ENCODE measurements at regions not wholly inside any gene's neighbourhood (a gene's known extent, or its start where the extent isn't known, plus 50 kb on each side); places are given as distances from the start of the nearest gene placed in this dataset.

DNA sequence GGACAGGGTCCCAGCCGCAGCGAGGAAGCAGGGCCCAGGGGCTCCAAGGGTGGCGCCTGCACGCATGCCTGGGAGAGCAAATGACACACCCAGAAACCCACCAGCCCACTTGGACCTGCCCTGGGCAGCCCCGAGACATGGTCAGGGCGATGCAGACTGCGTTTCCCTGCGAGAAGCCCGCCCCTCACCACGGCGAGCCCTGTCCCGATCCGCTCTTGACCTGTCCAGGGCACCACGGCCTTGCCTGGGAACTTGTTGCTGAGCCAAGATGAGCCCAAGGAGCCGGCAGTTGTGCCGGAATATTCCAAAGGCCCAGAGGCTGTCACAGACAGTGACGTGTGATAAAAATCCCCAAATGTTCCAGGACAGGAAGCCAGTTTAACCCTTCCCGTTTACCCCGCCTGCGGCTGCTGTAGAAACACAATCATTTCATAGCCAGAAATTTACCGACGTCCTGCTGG is 78.1 kb downstream of the SIK1 start:
- DNase-seq (ENCODE audit: low read depth) = no peak

DNA sequence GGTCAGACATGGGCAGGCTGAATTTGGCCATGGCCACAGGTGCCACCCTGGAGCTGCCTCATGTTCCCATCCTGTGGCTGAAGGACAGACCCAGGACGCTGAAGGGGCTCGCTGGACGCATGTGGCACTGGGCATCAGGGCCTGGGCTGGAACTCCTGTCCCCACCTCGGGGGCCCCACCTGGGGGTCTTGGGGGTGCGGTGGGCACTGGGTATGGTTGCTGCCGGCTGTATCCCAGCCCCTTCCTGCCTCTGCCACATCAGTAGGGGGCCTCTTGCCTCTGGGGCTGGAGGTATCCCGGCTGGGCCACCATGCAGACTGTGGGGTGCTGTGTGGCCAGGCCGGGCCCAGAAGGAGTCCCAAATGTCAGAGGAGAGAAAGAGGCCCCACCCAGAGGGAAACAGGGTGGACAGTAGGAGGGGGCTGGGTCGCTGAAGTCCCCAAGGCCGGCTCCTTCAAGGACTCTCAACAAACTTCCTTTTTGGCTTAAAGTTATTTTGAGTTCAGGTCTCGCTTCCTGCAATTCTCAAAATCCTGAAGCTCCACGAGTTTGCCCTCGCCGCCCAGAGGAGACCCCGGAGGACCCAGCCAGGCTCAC is 78.7 kb downstream of the SIK1 start:
- no peak for DNase-seq (ENCODE audit: low read depth)

- DNase-seq (ENCODE audit: low read depth) = no peak
Observed at GRCh38 chr21:43347461-43348169, 79.3 kb downstream of the SIK1 start.

- no peak for DNase-seq (ENCODE audit: low read depth)
Observed at GRCh38 chr21:43346551-43346950, 80.4 kb downstream of the SIK1 start.

- peak; percentile 78 for DNase-seq (ENCODE audit: low read depth)
Observed at GRCh38 chr21:43345746-43346409, 81.1 kb downstream of the SIK1 start.

GRCh38 chr21:43345046-43345745 is 81.7 kb downstream of the SIK1 start:
- no peak for DNase-seq (ENCODE audit: low read depth)

DNA sequence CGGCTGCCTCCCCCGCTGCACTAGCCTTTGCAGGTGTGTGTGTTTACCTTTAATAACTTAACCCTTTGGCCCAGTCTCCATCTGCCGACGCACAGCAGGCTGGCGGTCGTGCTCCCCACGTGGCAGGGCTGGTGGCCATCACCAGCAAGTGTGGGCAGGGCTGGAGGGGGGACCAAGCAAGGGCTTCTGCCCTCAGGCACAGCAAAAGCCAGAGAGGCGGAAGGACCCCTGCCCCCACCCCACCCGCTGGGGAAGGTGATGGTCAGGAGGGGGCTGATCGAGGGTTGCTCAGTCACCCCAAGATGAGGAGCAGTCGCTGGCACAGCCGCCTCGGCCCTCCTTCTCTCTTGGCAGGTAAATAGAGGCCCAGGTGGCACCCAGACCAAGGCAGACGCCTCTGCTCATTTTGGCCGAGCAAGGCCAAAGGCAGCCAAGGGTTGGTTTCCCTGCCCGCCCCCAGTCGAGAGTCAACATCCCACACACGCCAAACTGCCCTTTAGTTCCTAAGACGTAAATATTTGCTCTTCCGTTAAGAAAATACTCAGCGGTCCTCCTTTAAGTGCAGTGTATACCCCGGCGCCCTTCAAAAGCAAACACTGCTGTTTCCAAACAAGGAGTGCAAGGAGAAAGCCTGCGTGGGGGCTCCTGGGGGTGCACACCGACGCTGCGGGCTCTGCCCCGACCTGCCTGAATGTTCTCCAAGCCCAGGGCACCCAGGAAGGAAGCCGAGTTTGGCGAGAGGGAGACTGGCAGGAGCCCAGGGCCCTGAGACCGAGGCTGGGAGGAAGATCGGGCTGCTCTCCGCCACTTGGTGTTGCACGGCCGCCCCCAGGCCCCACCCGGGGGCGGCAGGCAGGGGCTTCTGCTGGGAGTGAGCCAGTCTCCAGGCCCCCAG is 82.7 kb downstream of the SIK1 start:
- no peak for DNase-seq (ENCODE audit: low read depth)

GRCh38 chr21:43343095-43343991 is 83.6 kb downstream of the SIK1 start:
- DNase-seq (ENCODE audit: low read depth) = no peak

DNA sequence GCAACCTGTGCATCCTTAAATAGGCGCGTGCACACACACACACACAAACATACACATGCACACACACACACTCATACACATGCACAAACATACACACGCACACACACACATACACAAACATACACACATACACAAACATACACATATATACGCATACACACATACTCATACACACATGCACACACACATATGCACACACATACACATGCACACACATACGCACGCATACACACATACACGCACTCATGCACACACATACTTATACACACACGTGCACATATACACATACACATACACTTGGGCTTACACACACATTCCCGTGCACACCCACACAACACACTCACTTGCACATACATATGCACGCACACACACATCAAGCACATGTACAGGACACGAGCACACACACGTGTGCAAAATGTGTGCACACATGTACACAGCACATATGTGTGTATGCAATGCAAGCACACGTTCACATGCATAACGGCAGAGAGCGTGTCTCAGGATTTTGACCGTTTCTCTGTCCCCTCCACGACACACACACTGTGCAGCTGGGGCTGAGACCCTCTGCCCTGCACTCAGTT is 84.5 kb downstream of the SIK1 start:
- DNase-seq (ENCODE audit: low read depth) = no peak

- no peak for DNase-seq (ENCODE audit: low read depth)
Observed at GRCh38 chr21:43341378-43342161, 85.4 kb downstream of the SIK1 start.

GRCh38 chr21:43340491-43341377 is 86.2 kb downstream of the SIK1 start:
- DNase-seq (ENCODE audit: low read depth) = peak; percentile 72

GRCh38 chr21:43339668-43340067 is 87.3 kb downstream of the SIK1 start:
- no peak for DNase-seq (ENCODE audit: low read depth)

- DNase-seq (ENCODE audit: low read depth) = no peak
Observed at GRCh38 chr21:43338951-43339350, 88.0 kb downstream of the SIK1 start.

DNA sequence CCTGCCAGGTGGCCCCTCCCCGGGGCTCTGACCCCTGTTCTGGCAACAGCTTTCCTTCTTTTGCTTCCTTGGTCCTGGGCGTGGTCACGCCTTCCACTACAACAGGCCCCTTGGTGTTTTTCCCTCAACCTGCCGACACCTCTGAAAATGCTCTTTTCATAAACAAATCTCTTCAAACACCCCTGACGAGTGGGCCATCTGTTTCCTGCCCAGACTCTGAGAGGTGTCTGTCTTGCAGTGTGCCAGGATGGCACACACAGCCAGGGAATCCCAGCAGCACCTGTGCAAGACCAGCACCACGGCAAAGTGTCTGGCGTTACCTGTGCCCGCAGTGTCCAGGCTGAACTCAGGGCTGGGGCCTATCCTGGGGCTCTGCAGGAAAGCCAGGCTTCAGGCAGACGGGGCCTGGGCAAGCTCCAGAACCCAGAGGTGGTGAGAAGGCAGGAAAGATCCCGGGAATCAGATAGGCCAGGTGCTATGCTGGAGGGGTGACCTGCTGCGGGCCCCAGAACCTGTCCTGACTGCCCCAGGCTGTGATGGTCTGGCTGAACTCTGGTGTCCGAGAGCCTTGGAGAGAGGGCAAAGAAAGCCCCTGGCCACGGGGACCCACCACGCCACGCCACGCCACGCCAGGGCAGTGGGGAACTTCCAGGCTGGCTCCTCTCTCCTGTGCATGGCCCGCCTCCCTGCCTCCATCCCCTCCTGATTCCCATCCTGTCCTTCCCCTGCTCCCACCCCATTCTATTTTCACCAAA is 88.9 kb downstream of the SIK1 start:
- no peak for DNase-seq (ENCODE audit: low read depth)

- DNase-seq (ENCODE audit: low read depth) = no peak
Observed at GRCh38 chr21:43335119-43335518, 91.8 kb downstream of the SIK1 start.

GRCh38 chr21:43334214-43334958 is 92.5 kb downstream of the SIK1 start:
- no peak for DNase-seq (ENCODE audit: low read depth)

Data from HT1080 (cell line).